HepG2 (cell line): ENCODE measurements at regions not wholly inside any gene's neighbourhood (a gene's known extent, or its start where the extent isn't known, plus 50 kb on each side); places are given as distances from the start of the nearest gene placed in this dataset.
A peak's percentile ranks its signal among the peaks of the same experiment; 100 is the strongest.

Experiments
- ELK4 ChIP-seq: sonication (generic); formaldehyde crosslinking; IDR thresholded peaks from 2 replicates; pipeline ENCODE4 v1.9.0; 2021; ENCODE audit warnings: missing genetic modification reagents, borderline replicate concordance
- HNRNPH1 ChIP-seq: fragments of 200-400 bp; formaldehyde crosslinking; optimal IDR thresholded peaks from 2 replicates; pipeline ENCODE3; 2017; ENCODE audit warnings: mild to moderate bottlenecking, low read depth, low read length
- HNRNPL ChIP-seq: fragments of 200-400 bp; formaldehyde crosslinking; IDR thresholded peaks from 2 replicates; pipeline ENCODE4 v1.6.1; 2017; ENCODE audit warnings: mild to moderate bottlenecking, low read depth, low read length
- MBNL3 ChIP-seq: fragments of 250-450 bp; sonication (Bioruptor Pico); conservative IDR thresholded peaks from 2 replicates; pipeline ENCODE4 v1.8.0; 2022; ENCODE audit warnings: mild to moderate bottlenecking, inconsistent platforms
- MIER3 ChIP-seq: IDR thresholded peaks from 2 replicates; pipeline ENCODE4 v1.6.1; 2016; ENCODE audit warnings: missing compliant biosample characterization, borderline replicate concordance
- RAD51 ChIP-seq: fragments of 450-650 bp; IDR thresholded peaks from 2 replicates; pipeline ENCODE4 v1.6.1; 2016; ENCODE audit warnings: borderline replicate concordance
- SAP130 ChIP-seq: IDR thresholded peaks from 2 replicates; pipeline ENCODE4 v1.6.1; 2016; ENCODE audit warnings: low read depth
- SMAD3 ChIP-seq: sonication (generic); formaldehyde crosslinking; IDR thresholded peaks from 2 replicates; pipeline ENCODE4 v1.4.0; 2020; ENCODE audit warnings: missing genetic modification reagents
- SSRP1 ChIP-seq: IDR thresholded peaks from 2 replicates; pipeline ENCODE4 v1.6.1; 2016; ENCODE audit warnings: control low read depth
- SUZ12 ChIP-seq: fragments of 150-350 bp; IDR thresholded peaks from 2 replicates; pipeline ENCODE4 v1.6.1; 2014; ENCODE audit warnings: low read depth, low read length
- TBX3 ChIP-seq: fragments of 450-650 bp; IDR thresholded peaks from 2 replicates; pipeline ENCODE4 v1.6.1; 2017; ENCODE audit warnings: antibody characterized with exemption, mild to moderate bottlenecking, inconsistent platforms, borderline replicate concordance
- ZBTB46 ChIP-seq: sonication (generic); formaldehyde crosslinking; IDR thresholded peaks from 2 replicates; pipeline ENCODE4 v1.4.0; 2020; ENCODE audit warnings: mild to moderate bottlenecking, missing genetic modification reagents, borderline replicate concordance
- ZFP1 ChIP-seq: IDR thresholded peaks from 2 replicates; pipeline ENCODE4 v1.6.1; 2016
- ZMAT5 ChIP-seq: sonication (generic); formaldehyde crosslinking; IDR thresholded peaks from 2 replicates; pipeline ENCODE4 v1.5.0; 2020; ENCODE audit warnings: mild to moderate bottlenecking, low read depth, missing genetic modification reagents, borderline replicate concordance
- ZNF335 ChIP-seq: sonication (generic); formaldehyde crosslinking; IDR thresholded peaks from 2 replicates; pipeline ENCODE4 v1.4.0; 2020; ENCODE audit warnings: missing genetic modification reagents
- ZNF350 ChIP-seq: sonication (generic); formaldehyde crosslinking; IDR thresholded peaks from 2 replicates; pipeline ENCODE4 v1.4.0; 2020; ENCODE audit warnings: mild to moderate bottlenecking, low read depth, missing genetic modification reagents, borderline replicate concordance
- ZNF432 ChIP-seq: sonication (generic); formaldehyde crosslinking; IDR thresholded peaks from 2 replicates; pipeline ENCODE4 v1.5.0; 2020; ENCODE audit warnings: missing genetic modification reagents, mild to moderate bottlenecking, borderline replicate concordance
- ZNF446 ChIP-seq: sonication (generic); formaldehyde crosslinking; IDR thresholded peaks from 2 replicates; pipeline ENCODE4 v1.5.0; 2020; ENCODE audit warnings: mild to moderate bottlenecking, missing genetic modification reagents
- ZNF547 ChIP-seq: sonication (generic); formaldehyde crosslinking; IDR thresholded peaks from 2 replicates; pipeline ENCODE4 v1.5.1; 2020; ENCODE audit warnings: mild to moderate bottlenecking, missing genetic modification reagents
- ZNF569 ChIP-seq: sonication (generic); formaldehyde crosslinking; IDR thresholded peaks from 2 replicates; pipeline ENCODE4 v1.5.0; 2020; ENCODE audit warnings: mild to moderate bottlenecking, missing genetic modification reagents, moderate library complexity, borderline replicate concordance
- ZNF660 ChIP-seq: sonication (generic); formaldehyde crosslinking; IDR thresholded peaks from 2 replicates; pipeline ENCODE4 v1.5.1; 2020; ENCODE audit warnings: mild to moderate bottlenecking, low read depth, missing genetic modification reagents, borderline replicate concordance
- ZNF792 ChIP-seq: IDR thresholded peaks from 2 replicates; pipeline ENCODE4 v1.6.1; 2016
- TF ChIP-seq, protein P1 (sequence below): sonication (generic); formaldehyde crosslinking; IDR thresholded peaks from 2 replicates; pipeline ENCODE4 v1.4.0; 2020; ENCODE audit warnings: missing genetic modification reagents
- TF ChIP-seq, protein P2 (sequence below): sonication (generic); formaldehyde crosslinking; conservative IDR thresholded peaks from 2 replicates; pipeline ENCODE4 v1.4.0; 2020; ENCODE audit warnings: mild to moderate bottlenecking, missing genetic modification reagents, moderate library complexity

DNA sequence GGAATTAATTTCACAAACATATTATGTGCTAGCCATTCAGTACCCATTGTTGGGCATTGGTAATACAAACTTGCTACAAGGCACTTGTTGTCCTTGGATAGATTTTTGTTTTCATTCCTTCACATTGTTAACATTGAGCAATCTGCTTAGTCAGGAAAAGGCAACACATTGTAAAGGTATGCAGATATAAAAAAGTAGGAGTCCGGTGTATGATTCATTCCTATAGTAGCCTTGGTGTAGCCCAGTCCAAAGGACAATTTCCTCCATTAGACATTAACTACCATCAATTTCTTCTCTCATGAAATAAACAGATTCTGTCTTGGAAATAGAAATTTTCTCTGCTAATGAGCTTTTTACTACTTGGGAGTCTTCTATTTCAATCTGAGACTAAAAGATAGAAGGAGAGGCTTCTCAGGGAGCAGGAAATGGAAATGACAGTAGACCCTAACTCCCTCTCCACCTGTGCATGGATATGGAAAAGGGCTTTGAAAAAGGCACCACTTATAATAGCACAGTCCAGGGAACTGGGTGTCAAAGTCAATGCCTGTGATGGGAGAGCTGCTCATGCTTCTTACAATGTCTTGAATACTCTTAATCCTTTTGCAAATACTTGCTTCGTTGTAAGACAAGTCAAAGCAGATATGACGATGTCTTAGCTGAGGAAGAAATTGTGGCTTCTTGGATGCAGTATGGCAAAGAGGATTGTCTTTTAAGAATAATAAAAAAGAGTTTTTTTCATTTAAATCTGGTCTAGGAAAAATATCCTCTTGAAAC lies 369.4 kb upstream of the CITED2 start (continued):
- TF ChIP-seq ZNF660 (CRISPR knock-in tag): no peak
- no peak for TF ChIP-seq ZFP1 (CRISPR knock-in tag)
- no peak for TF ChIP-seq HNRNPH1
- TF ChIP-seq SSRP1 (CRISPR knock-in tag): no peak
- TF ChIP-seq HNRNPL: no peak
- TF ChIP-seq ELK4: no peak
- no peak for TF ChIP-seq MIER3 (CRISPR knock-in tag)
- no peak for TF ChIP-seq ZNF335 (CRISPR knock-in tag)
- TF ChIP-seq RAD51: no peak
- no peak for TF ChIP-seq ZNF792 (CRISPR knock-in tag)
- no peak for TF ChIP-seq ZNF432 (CRISPR knock-in tag)
- no peak for TF ChIP-seq ZMAT5 (CRISPR knock-in tag)
- no peak for TF ChIP-seq TBX3
- TF ChIP-seq ZNF350 (CRISPR knock-in tag): no peak
- TF ChIP-seq ZNF446 (CRISPR knock-in tag): no peak
- peak; percentile 34; the same call in 1 of the 2 replicates for TF ChIP-seq SAP130 (CRISPR knock-in tag)
- TF ChIP-seq, protein P1, sequence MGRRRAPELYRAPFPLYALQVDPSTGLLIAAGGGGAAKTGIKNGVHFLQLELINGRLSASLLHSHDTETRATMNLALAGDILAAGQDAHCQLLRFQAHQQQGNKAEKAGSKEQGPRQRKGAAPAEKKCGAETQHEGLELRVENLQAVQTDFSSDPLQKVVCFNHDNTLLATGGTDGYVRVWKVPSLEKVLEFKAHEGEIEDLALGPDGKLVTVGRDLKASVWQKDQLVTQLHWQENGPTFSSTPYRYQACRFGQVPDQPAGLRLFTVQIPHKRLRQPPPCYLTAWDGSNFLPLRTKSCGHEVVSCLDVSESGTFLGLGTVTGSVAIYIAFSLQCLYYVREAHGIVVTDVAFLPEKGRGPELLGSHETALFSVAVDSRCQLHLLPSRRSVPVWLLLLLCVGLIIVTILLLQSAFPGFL (CRISPR knock-in tag): no peak
- no peak for TF ChIP-seq MBNL3
- no peak for TF ChIP-seq ZBTB46
- TF ChIP-seq SMAD3 (CRISPR knock-in tag): no peak
- TF ChIP-seq, protein P2, sequence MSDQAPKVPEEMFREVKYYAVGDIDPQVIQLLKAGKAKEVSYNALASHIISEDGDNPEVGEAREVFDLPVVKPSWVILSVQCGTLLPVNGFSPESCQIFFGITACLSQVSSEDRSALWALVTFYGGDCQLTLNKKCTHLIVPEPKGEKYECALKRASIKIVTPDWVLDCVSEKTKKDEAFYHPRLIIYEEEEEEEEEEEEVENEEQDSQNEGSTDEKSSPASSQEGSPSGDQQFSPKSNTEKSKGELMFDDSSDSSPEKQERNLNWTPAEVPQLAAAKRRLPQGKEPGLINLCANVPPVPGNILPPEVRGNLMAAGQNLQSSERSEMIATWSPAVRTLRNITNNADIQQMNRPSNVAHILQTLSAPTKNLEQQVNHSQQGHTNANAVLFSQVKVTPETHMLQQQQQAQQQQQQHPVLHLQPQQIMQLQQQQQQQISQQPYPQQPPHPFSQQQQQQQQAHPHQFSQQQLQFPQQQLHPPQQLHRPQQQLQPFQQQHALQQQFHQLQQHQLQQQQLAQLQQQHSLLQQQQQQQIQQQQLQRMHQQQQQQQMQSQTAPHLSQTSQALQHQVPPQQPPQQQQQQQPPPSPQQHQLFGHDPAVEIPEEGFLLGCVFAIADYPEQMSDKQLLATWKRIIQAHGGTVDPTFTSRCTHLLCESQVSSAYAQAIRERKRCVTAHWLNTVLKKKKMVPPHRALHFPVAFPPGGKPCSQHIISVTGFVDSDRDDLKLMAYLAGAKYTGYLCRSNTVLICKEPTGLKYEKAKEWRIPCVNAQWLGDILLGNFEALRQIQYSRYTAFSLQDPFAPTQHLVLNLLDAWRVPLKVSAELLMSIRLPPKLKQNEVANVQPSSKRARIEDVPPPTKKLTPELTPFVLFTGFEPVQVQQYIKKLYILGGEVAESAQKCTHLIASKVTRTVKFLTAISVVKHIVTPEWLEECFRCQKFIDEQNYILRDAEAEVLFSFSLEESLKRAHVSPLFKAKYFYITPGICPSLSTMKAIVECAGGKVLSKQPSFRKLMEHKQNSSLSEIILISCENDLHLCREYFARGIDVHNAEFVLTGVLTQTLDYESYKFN (CRISPR knock-in tag): peak; percentile 29; the same call in 1 of the 2 replicates
- no peak for TF ChIP-seq ZNF547 (CRISPR knock-in tag)
- TF ChIP-seq SUZ12: no peak
- TF ChIP-seq ZNF569 (CRISPR knock-in tag): no peak
